K562 (cell line): ENCODE measurements at regions not wholly inside any gene's neighbourhood (a gene's known extent, or its start where the extent isn't known, plus 50 kb on each side); places are given as distances from the start of the nearest gene placed in this dataset.

Source experiments
- ATAC-seq: fragments of 200-7000 bp; cut with Tn5 transposase; 3 replicates; pipeline ENCODE4 v1.9.1; 2020; ENCODE audit warnings: moderate library complexity
- BruUV-seq: library from RNA; stranded (reverse); fragments of 400-500 nt; replicated peaks from 2 replicates; lab custom pipeline; 2021; lab: Mats Ljungman, UMichigan
- CTCF ChIA-PET: fragments of 300-600 bp; formaldehyde crosslinking; extraction: SDS; loops from one replicate; lab custom pipeline; 2021; ENCODE audit warnings: low intra/inter-chr PET ratio; lab: Yijun Ruan, JAX
- POLR2A ChIA-PET: fragments of 300-600, 350-650 bp; sonication (Branson Sonifier 250); formaldehyde crosslinking; extraction: SDS; loops from one replicate; lab custom pipeline; 2021; ENCODE audit warnings: antibody characterized with exemption, inconsistent platforms; lab: Yijun Ruan, JAX
- DNase-seq, 4 experiments: peaks; one replicate each; pipeline versions ENCODE4 v3.0.0 to v3.0.0-alpha.2; 2011 to 2018; ENCODE audit warnings: low spot score in 3 of 4, mixed read lengths in 3 of 4; ENCODE audit errors: extremely low read depth in 1 of 4
- FAIRE-seq: peaks from 2 replicates; lab custom pipeline; 2011; peaks lifted over from hg19 to GRCh38; lab: Jason Lieb, UNC
- H2AFZ ChIP-seq: 2 replicates; pipeline ENCODE4 v1.6.0; 2011; ENCODE audit warnings: low read depth, low read length, control low read depth, inconsistent platforms
- H3K27ac ChIP-seq: fragments of 200-600 bp; 3 replicates; pipeline ENCODE4 v1.8.0; 2011; ENCODE audit warnings: low read depth, mild to moderate bottlenecking, control low read depth, inconsistent platforms, low read length, moderate library complexity, mixed read lengths; ENCODE audit errors: extremely low read depth
- H3K27me3 ChIP-seq, 2 experiments: fragments of 300-600 bp in 1 of 2; 2 replicates in 1 of 2; 3 replicates in 1 of 2; pipeline versions ENCODE4 v1.6.0 to v1.8.0; 2011; ENCODE audit warnings: inconsistent platforms in 2 of 2, low read length in 2 of 2, mild to moderate bottlenecking in 1 of 2, mixed read lengths in 1 of 2, moderate library complexity in 1 of 2; ENCODE audit not compliant: control insufficient read depth in 2 of 2, insufficient read depth in 2 of 2
- H3K36me3 ChIP-seq: fragments of 300-600 bp; 3 replicates; pipeline ENCODE4 v1.8.0; 2011; ENCODE audit warnings: mild to moderate bottlenecking, low read length, inconsistent platforms; ENCODE audit not compliant: control insufficient read depth, insufficient read depth
- H3K4me1 ChIP-seq, 2 experiments: fragments of 200-600 bp in 1 of 2; replicated peaks in 1 of 2; 2 replicates in 1 of 2; 3 replicates in 1 of 2; pipeline versions ENCODE4 v1.5.1 to v1.8.0; 2011; ENCODE audit warnings: inconsistent platforms in 2 of 2, low read length in 2 of 2, mild to moderate bottlenecking in 1 of 2, mixed read lengths in 1 of 2, moderate library complexity in 1 of 2; ENCODE audit not compliant: control insufficient read depth in 2 of 2, insufficient read depth in 2 of 2
- H3K4me2 ChIP-seq: 2 replicates; pipeline ENCODE4 v1.6.1; 2011; ENCODE audit warnings: low read length, control low read depth, inconsistent platforms, mixed read lengths; ENCODE audit not compliant: insufficient read depth
- H3K4me3 ChIP-seq: fragments of 200-600 bp; sonication (generic), shearing (Covaris generic); 2 replicates; pipeline ENCODE4 v1.5.1; 2016; ENCODE audit warnings: control low read depth, inconsistent platforms
- H3K79me2 ChIP-seq: fragments of 200-600 bp; 3 replicates; pipeline ENCODE4 v1.8.0; 2011; ENCODE audit warnings: low read length, inconsistent platforms; ENCODE audit not compliant: control insufficient read depth, insufficient read depth
- H3K9ac ChIP-seq, 2 experiments: 2 replicates each; pipeline versions ENCODE4 v1.6.0 to v1.6.1; 2011; ENCODE audit warnings: low read depth in 2 of 2, low read length in 2 of 2, control low read depth in 1 of 2, inconsistent platforms in 1 of 2, mild to moderate bottlenecking in 1 of 2, mixed read lengths in 1 of 2; ENCODE audit not compliant: insufficient read depth in 1 of 2
- H3K9me1 ChIP-seq: one replicate; pipeline ENCODE4 v1.6.0; 2011; ENCODE audit warnings: inconsistent platforms, mild to moderate bottlenecking, low read length, moderate library complexity; ENCODE audit not compliant: control insufficient read depth, insufficient read depth
- H3K9me3 ChIP-seq: replicated peaks from 2 replicates; pipeline ENCODE4 v1.5.1; 2011; ENCODE audit warnings: low read depth, low read length, inconsistent platforms; ENCODE audit not compliant: control insufficient read depth, insufficient read depth
- H4K20me1 ChIP-seq: replicated peaks from 2 replicates; pipeline ENCODE4 v1.6.1; 2011; ENCODE audit warnings: low read length, inconsistent platforms, mixed read lengths; ENCODE audit not compliant: control insufficient read depth, insufficient read depth
- ESRRA ChIP-seq: fragments of 450-650 bp; IDR thresholded peaks from 2 replicates; pipeline ENCODE4 v1.6.1; 2014; ENCODE audit warnings: low read depth, mild to moderate bottlenecking, moderate library complexity, borderline replicate concordance
- FIP1L1 ChIP-seq: fragments of 200-400 bp; formaldehyde crosslinking; IDR thresholded peaks from 2 replicates; pipeline ENCODE4 v1.6.1; 2018; ENCODE audit warnings: mild to moderate bottlenecking, low read depth, low read length; ENCODE audit not compliant: poor library complexity, severe bottlenecking
- KLF1 ChIP-seq: fragments of 450-650 bp; IDR thresholded peaks from 2 replicates; pipeline ENCODE4 v1.6.1; 2016; ENCODE audit warnings: missing genetic modification characterization, missing compliant biosample characterization
- MBD1 ChIP-seq: fragments of 250-450 bp; sonication (Bioruptor Pico); IDR thresholded peaks from 2 replicates; pipeline ENCODE4 v1.8.0; 2022; ENCODE audit warnings: inconsistent platforms
- MEF2A ChIP-seq: IDR thresholded peaks from 2 replicates; pipeline ENCODE4 v1.6.1; 2011; ENCODE audit warnings: low read depth, mild to moderate bottlenecking, low read length, moderate library complexity; ENCODE audit not compliant: control insufficient read depth
- NFIX ChIP-seq: fragments of 250-450 bp; sonication (Bioruptor Pico); IDR thresholded peaks from 2 replicates; pipeline ENCODE4 v1.4.0; 2020; ENCODE audit warnings: low read depth, mild to moderate bottlenecking, moderate library complexity
- PHF21A ChIP-seq: fragments of 450-650 bp; IDR thresholded peaks from 2 replicates; pipeline ENCODE4 v1.6.1; 2017; ENCODE audit warnings: low read depth, borderline replicate concordance
- POLR3A ChIP-seq: IDR thresholded peaks from 2 replicates; pipeline ENCODE4 v1.6.1; 2011; ENCODE audit warnings: borderline replicate concordance, mild to moderate bottlenecking, moderate library complexity; ENCODE audit not compliant: insufficient read length, insufficient read depth; ENCODE audit errors: extremely low read depth
- SETDB1 ChIP-seq: IDR thresholded peaks from one replicate; pipeline ENCODE4 v1.6.1; 2012; ENCODE audit warnings: low read length, control low read depth, inconsistent platforms
- THRB ChIP-seq: fragments of 450-650 bp; formaldehyde crosslinking; conservative IDR thresholded peaks from 2 replicates; pipeline ENCODE4 v1.4.0; 2022; ENCODE audit warnings: mild to moderate bottlenecking, missing genetic modification characterization
- ZNF174 ChIP-seq: fragments of 250-450 bp; sonication (Bioruptor Pico); IDR thresholded peaks from 2 replicates; pipeline ENCODE4 v1.4.0; 2020; ENCODE audit warnings: mild to moderate bottlenecking
- ZNF224 ChIP-seq: sonication (generic); formaldehyde crosslinking; IDR thresholded peaks from 2 replicates; pipeline ENCODE4 v1.8.0; 2022; ENCODE audit warnings: mild to moderate bottlenecking, missing genetic modification reagents
- ZNF76 ChIP-seq: fragments of 250-450 bp; sonication (Bioruptor Pico); IDR thresholded peaks from 2 replicates; pipeline ENCODE4 v1.4.0; 2020; ENCODE audit warnings: mild to moderate bottlenecking, moderate library complexity, borderline replicate concordance
- ZNF830 ChIP-seq: fragments of 250-450 bp; sonication (Bioruptor Pico); IDR thresholded peaks from 2 replicates; pipeline ENCODE4 v1.5.0; 2021; ENCODE audit warnings: mild to moderate bottlenecking
- WGBS: fragments of 100-300 bp; shearing (Covaris generic); methylation state at CpG from one replicate; pipeline ENCODE4 v1.1.6; 2016; ENCODE audit warnings: low coverage, mixed read lengths; ENCODE audit not compliant: insufficient coverage; ENCODE audit errors: missing lambda C conversion rate; 5-methylcytosine and 5-hydroxymethylcytosine counted together
- in situ Hi-C: fragments of 300-500 bp; cut with MboI; formaldehyde crosslinking; loops from 4 replicates; pipeline ENCODE4 v1.15.0; 2018; ENCODE audit warnings: inconsistent platforms, mixed read lengths
- intact Hi-C: fragments of 100-400 bp; cut with micrococcal nuclease; formaldehyde crosslinking; loops from 2 replicates; pipeline ENCODE4 v1.14.2; 2022

GRCh38 chr10:8380833-8381496 is 326.5 kb downstream of the GATA3 start:
- Histone ChIP-seq H4K20me1 (no peaks in the 10 kb centered on the region), H3K4me2 (no peak overlapping the region), H2AFZ (no peak overlapping the region), H3K9me1 (no peaks in the 10 kb centered on the region), H3K4me3 (no peak overlapping the region), H3K4me1 (no peaks in the 10 kb centered on the region), H3K27ac (no peak overlapping the region), H3K9me3 (no peaks in the 10 kb centered on the region), H3K36me3 (no peaks in the 10 kb centered on the region), H3K27me3 (no peaks in the 10 kb centered on the region), H3K79me2 (no peaks in the 10 kb centered on the region), H3K9ac (no peak overlapping the region)
- no TSS peak for BruUV-seq
- DNase-seq (no peak), FAIRE-seq (no peak), ATAC-seq (no peak)
- CTCF ChIA-PET, result no interaction called here
- TF ChIP-seq ZNF174 (CRISPR knock-in tag), result no peak
- TF ChIP-seq NFIX (CRISPR knock-in tag), result no peak
- TF ChIP-seq MEF2A, result no peak
- TF ChIP-seq ZNF76 (CRISPR knock-in tag), result no peak
- no peak for TF ChIP-seq ZNF224 (CRISPR knock-in tag)
- TF ChIP-seq KLF1, result no peak
- TF ChIP-seq POLR3A, result no peak
- TF ChIP-seq MBD1 (CRISPR knock-in tag), result no peak
- TF ChIP-seq ESRRA, result no peak
- TF ChIP-seq SETDB1, result no peak
- TF ChIP-seq PHF21A, result no peak
- TF ChIP-seq THRB (CRISPR knock-in tag), result no peak
- no peak for TF ChIP-seq FIP1L1
- no peak for TF ChIP-seq ZNF830 (CRISPR knock-in tag)
- POLR2A ChIA-PET, result no interaction called here
- WGBS, result 0% methylated on average over 3 of the region's 3 CpGs
- in situ Hi-C loops (no loop called here), intact Hi-C loops (no loop called here)
